OCI-M1 (cell line): ENCODE measurements at regions not wholly inside any gene's neighbourhood (a gene's known extent, or its start where the extent isn't known, plus 50 kb on each side); places are given as distances from the start of the nearest gene placed in this dataset.

ENCODE experiments used
- DNase-seq: peaks from one replicate; lab custom pipeline; 2025; lab: John Stamatoyannopoulos, UW

- DNase-seq, result no peak
Observed at GRCh38 chr2:181242262-181242661, 214.9 kb upstream of the ITGA4 start.

GRCh38 chr2:181243319-181243718, 213.9 kb upstream of the ITGA4 start:
- DNase-seq, result no peak

- no peak for DNase-seq
Observed at GRCh38 chr2:181250691-181251090, 206.5 kb upstream of the ITGA4 start.

GRCh38 chr2:181252262-181253148, 204.7 kb upstream of the ITGA4 start:
- DNase-seq, result no peak

GRCh38 chr2:181253438-181253837, 203.7 kb upstream of the ITGA4 start:
- DNase-seq, result no peak

- no peak for DNase-seq
Observed at GRCh38 chr2:181255651-181256050, 201.5 kb upstream of the ITGA4 start.

- no peak for DNase-seq
Observed at GRCh38 chr2:181258720-181259119, 198.5 kb upstream of the ITGA4 start.

GRCh38 chr2:181262782-181263181, 194.4 kb upstream of the ITGA4 start:
- DNase-seq, result peak; percentile 31

GRCh38 chr2:181264001-181264400, 193.2 kb upstream of the ITGA4 start:
- no peak for DNase-seq

GRCh38 chr2:181264441-181264840, 192.7 kb upstream of the ITGA4 start:
- DNase-seq, result no peak

GRCh38 chr2:181266614-181267013, 190.6 kb upstream of the ITGA4 start:
- DNase-seq, result no peak

GRCh38 chr2:181268174-181268867, 188.9 kb upstream of the ITGA4 start:
- no peak for DNase-seq

- DNase-seq, result no peak
Observed at GRCh38 chr2:181273986-181274385, 183.2 kb upstream of the ITGA4 start.

GRCh38 chr2:181275643-181276070, 181.5 kb upstream of the ITGA4 start:
- no peak for DNase-seq

- no peak for DNase-seq
Observed at GRCh38 chr2:181281206-181281832, 175.9 kb upstream of the ITGA4 start.

- no peak for DNase-seq
Observed at GRCh38 chr2:181285116-181285515, 172.1 kb upstream of the ITGA4 start.

GRCh38 chr2:181289698-181290097, 167.5 kb upstream of the ITGA4 start:
- no peak for DNase-seq

GRCh38 chr2:181290182-181290581, 167.0 kb upstream of the ITGA4 start:
- no peak for DNase-seq

GRCh38 chr2:181294979-181295378, 162.2 kb upstream of the ITGA4 start:
- no peak for DNase-seq

- DNase-seq, result peak; percentile 47
Observed at GRCh38 chr2:181300600-181301291, 156.4 kb upstream of the ITGA4 start.

GRCh38 chr2:181304011-181304844, 153.0 kb upstream of the ITGA4 start:
- peak; percentile 90 for DNase-seq
